Osteocyte (in vitro differentiated cells): ENCODE measurements at regions not wholly inside any gene's neighbourhood (a gene's known extent, or its start where the extent isn't known, plus 50 kb on each side); places are given as distances from the start of the nearest gene placed in this dataset.

Source experiments
- DNase-seq: peaks from one replicate; pipeline ENCODE4 v3.0.0; 2021; ENCODE audit warnings: mixed read lengths; ENCODE audit not compliant: unreplicated experiment; ENCODE audit errors: extremely low spot score
- H3K27ac Mint-ChIP-seq: one replicate; pipeline ENCODE4 v1.8.0; 2021; ENCODE audit warnings: mild to moderate bottlenecking, mixed read lengths; ENCODE audit not compliant: unreplicated experiment
- H3K27me3 Mint-ChIP-seq: one replicate; pipeline ENCODE4 v1.8.0; 2021; ENCODE audit warnings: mixed read lengths; ENCODE audit not compliant: unreplicated experiment
- H3K36me3 Mint-ChIP-seq: one replicate; pipeline ENCODE4 v1.8.0; 2021; ENCODE audit warnings: mixed read lengths; ENCODE audit not compliant: unreplicated experiment
- H3K4me1 Mint-ChIP-seq: one replicate; pipeline ENCODE4 v1.8.0; 2021; ENCODE audit warnings: mixed read lengths; ENCODE audit not compliant: unreplicated experiment
- H3K4me3 Mint-ChIP-seq: one replicate; pipeline ENCODE4 v1.8.0; 2021; ENCODE audit warnings: mild to moderate bottlenecking, moderate library complexity, mixed read lengths; ENCODE audit not compliant: unreplicated experiment
- H3K9me3 Mint-ChIP-seq: one replicate; pipeline ENCODE4 v1.8.0; 2021; ENCODE audit warnings: mixed read lengths; ENCODE audit not compliant: unreplicated experiment
- CTCF ChIP-seq: fragments of 200-600 bp; sonication (generic); IDR thresholded peaks from 2 replicates; pipeline ENCODE4 v1.5.0; 2021; ENCODE audit warnings: antibody characterized with exemption, mild to moderate bottlenecking, moderate library complexity

GRCh38 chr12:23108957-23109356 lies 484.0 kb downstream of the ETNK1 start:
- Mint-ChIP-seq H3K4me3 (no peak overlapping the region), H3K27ac (no peak overlapping the region), H3K27me3 (no peaks in the 10 kb centered on the region), H3K36me3 (no peaks in the 10 kb centered on the region), H3K4me1 (peaks cover 8% of the 10 kb centered on the region), H3K9me3 (no peaks in the 10 kb centered on the region)
- DNase-seq: no peak
- no peak for TF ChIP-seq CTCF

- no peaks in the 10 kb centered on the region for H3K27me3 Mint-ChIP-seq
- no peaks in the 10 kb centered on the region for H3K36me3 Mint-ChIP-seq
- no peak overlapping the region for H3K27ac Mint-ChIP-seq
- no peak overlapping the region for H3K4me3 Mint-ChIP-seq
- DNase-seq: no peak
- H3K4me1 Mint-ChIP-seq: peaks cover 10% of the 10 kb centered on the region
- TF ChIP-seq CTCF: no peak
- no peaks in the 10 kb centered on the region for H3K9me3 Mint-ChIP-seq
Observed at GRCh38 chr12:23113781-23114180, 488.8 kb downstream of the ETNK1 start.

- Mint-ChIP-seq H3K4me3 (no peak overlapping the region), H3K27me3 (no peaks in the 10 kb centered on the region), H3K9me3 (no peaks in the 10 kb centered on the region), H3K36me3 (no peaks in the 10 kb centered on the region), H3K4me1 (peaks cover 11% of the 10 kb centered on the region), H3K27ac (no peak overlapping the region)
- TF ChIP-seq CTCF: no peak
- no peak for DNase-seq
Observed at GRCh38 chr12:23115984-23116383, 491.0 kb downstream of the ETNK1 start.

- Mint-ChIP-seq H3K4me3 (no peak overlapping the region), H3K4me1 (no peaks in the 10 kb centered on the region), H3K27me3 (no peaks in the 10 kb centered on the region), H3K27ac (no peak overlapping the region), H3K9me3 (no peaks in the 10 kb centered on the region), H3K36me3 (no peaks in the 10 kb centered on the region)
- DNase-seq: no peak
- no peak for TF ChIP-seq CTCF
Observed at GRCh38 chr12:23126794-23127193, 501.8 kb downstream of the ETNK1 start.

GRCh38 chr12:23127701-23128100 lies 502.7 kb downstream of the ETNK1 start:
- no peak for TF ChIP-seq CTCF
- no peaks in the 10 kb centered on the region for H3K27me3 Mint-ChIP-seq
- no peaks in the 10 kb centered on the region for H3K36me3 Mint-ChIP-seq
- H3K4me3 Mint-ChIP-seq: no peak overlapping the region
- DNase-seq: no peak
- H3K27ac Mint-ChIP-seq: no peak overlapping the region
- H3K4me1 Mint-ChIP-seq: no peaks in the 10 kb centered on the region
- H3K9me3 Mint-ChIP-seq: no peaks in the 10 kb centered on the region
